H7 (cell line): ENCODE measurements at regions not wholly inside any gene's neighbourhood (a gene's known extent, or its start where the extent isn't known, plus 50 kb on each side); places are given as distances from the start of the nearest gene placed in this dataset.

Experiments
- DNase-seq: peaks from one replicate; pipeline ENCODE4 v3.0.0; 2012
- H3K27me3 ChIP-seq: 2 replicates; pipeline ENCODE4 v1.6.0; 2011; ENCODE audit warnings: mild to moderate bottlenecking, low read length; ENCODE audit not compliant: control insufficient read depth, insufficient read depth
- H3K36me3 ChIP-seq: replicated peaks from 2 replicates; pipeline ENCODE4 v1.5.1; 2011; ENCODE audit warnings: low read length; ENCODE audit not compliant: control insufficient read depth, insufficient read depth
- H3K4me3 ChIP-seq: 2 replicates; pipeline ENCODE4 v1.5.1; 2011; ENCODE audit warnings: low read depth, mild to moderate bottlenecking, control low read depth, low read length, moderate library complexity; ENCODE audit not compliant: insufficient read depth

DNA sequence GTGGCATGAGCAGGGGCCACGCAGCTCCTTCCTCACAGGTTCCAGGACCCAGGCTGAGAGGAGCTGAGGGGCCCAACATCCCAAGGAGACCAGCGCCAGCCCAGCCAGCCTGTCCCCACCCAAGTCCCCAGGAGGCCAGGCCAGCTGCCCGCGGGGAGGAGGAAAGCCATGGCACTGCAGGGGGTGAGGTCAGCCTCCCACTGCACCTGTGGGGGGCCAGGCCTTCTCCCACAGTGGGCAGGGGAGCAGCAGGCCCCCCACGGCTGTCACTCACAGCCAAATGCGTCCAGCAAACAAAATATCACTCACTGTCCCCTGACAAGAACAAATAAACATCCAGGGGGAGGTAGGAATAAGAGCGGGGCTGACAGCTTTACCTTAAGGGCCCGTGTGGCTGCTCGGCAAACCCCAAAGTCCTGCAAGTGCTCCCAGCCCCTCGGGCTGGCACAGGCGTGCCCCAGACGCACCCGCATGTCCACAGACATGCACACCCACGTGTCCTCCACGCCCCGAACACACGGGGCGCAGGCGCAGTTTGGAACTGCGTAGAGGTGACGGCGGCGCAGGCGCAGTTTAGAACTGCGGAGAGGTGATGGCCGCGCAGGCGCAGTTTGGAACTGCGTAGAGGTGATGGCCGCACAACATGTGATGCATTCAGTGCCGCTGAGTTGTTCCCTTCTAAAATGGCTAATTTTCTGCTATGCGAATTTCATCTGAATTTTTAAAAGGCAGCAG is 291.1 kb downstream of the FOXL1 start:
- Histone ChIP-seq H3K27me3 (no peaks in the 10 kb centered on the region; the same call in 1 of the 2 replicates), H3K4me3 (no peak overlapping the region), H3K36me3 (no peaks in the 10 kb centered on the region)
- DNase-seq = no peak

DNA sequence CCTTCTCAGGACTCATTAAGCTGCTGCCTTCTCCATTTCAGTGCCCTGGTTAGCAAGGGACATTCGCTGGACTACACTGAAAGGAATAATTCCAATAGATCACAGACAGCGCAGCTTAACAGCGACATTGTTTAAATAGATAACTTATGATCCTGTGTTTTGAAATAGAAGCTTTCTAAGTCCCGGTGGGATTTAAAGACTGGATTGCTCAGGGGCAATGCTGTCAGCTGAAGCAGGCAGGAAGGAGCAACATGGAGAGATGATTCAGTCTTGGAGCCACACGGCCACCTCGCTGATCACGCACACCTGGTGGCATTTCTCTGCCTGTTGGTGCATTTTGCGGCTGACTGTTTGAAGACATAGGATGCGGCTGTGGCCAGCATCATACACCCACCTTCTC is 292.0 kb downstream of the FOXL1 start:
- Histone ChIP-seq H3K4me3 (no peak overlapping the region), H3K27me3 (no peaks in the 10 kb centered on the region; the same call in 1 of the 2 replicates), H3K36me3 (no peaks in the 10 kb centered on the region)
- DNase-seq = no peak

DNA sequence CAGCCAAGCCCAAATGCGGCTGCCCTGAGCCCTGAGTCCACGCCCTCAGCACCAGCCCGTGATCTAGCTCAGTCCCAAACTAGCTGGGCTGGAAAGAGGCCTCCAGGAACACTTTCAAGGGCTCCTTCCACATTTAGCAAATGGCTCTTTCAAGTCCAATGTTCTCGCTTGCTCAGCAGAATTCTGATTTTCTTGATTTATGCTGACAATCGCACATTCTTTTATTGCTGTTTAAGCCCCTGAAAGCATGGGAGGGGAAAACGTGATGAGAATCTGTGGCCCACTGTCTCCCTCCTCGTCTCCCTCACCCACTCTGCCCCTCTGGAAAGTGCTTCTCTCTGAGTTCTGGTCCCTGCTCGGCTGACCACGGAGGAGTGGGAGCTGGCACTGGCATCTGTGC is 293.8 kb downstream of the FOXL1 start:
- Histone ChIP-seq H3K4me3 (no peak overlapping the region), H3K27me3 (no peaks in the 10 kb centered on the region; the same call in 1 of the 2 replicates), H3K36me3 (no peaks in the 10 kb centered on the region)
- no peak for DNase-seq

DNA sequence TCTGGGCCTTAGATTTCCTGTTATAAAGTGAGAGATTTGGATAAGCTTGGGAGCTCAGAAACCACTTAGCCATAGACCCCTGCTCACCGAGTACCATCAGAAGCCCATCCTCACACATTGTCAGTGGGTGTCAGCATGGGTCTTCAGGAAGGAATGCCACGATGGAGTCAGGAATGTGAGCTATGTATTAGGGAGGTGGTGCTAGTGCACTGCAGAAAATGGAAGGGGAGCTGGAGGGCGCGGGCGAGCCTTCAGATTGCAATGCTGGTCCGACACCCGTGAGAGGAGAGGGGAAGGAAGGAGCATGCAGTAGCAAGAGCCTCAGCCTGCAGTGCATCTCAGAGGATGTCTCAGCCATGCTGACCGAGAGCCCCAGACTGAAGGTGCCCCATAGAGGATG is 294.5 kb downstream of the FOXL1 start:
- Histone ChIP-seq H3K27me3 (no peaks in the 10 kb centered on the region; the same call in 1 of the 2 replicates), H3K36me3 (no peaks in the 10 kb centered on the region), H3K4me3 (no peak overlapping the region)
- DNase-seq = peak; percentile 63

DNA sequence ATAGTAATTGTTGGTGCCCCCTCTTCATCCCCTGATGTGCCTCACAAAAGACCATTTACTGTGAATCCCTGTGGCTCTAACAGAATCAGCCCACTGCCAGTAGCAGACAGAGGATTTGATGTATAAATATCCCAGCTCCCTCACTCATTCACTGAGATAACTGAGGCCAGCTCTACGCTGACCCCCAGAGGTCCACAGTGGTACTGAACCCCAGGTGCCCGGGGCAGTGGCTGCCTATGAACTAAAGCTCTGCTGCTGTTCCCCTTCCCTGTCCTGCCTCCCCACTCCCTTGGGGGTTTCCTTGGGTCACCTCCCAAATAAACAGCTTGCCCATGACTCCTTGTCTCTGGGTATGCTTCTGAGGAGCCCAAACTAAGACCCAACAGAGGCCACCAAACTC is 295.8 kb downstream of the FOXL1 start:
- no peaks in the 10 kb centered on the region for H3K27me3 ChIP-seq
- H3K4me3 ChIP-seq = no peak overlapping the region
- H3K36me3 ChIP-seq = no peaks in the 10 kb centered on the region
- peak; percentile 87 for DNase-seq

DNA sequence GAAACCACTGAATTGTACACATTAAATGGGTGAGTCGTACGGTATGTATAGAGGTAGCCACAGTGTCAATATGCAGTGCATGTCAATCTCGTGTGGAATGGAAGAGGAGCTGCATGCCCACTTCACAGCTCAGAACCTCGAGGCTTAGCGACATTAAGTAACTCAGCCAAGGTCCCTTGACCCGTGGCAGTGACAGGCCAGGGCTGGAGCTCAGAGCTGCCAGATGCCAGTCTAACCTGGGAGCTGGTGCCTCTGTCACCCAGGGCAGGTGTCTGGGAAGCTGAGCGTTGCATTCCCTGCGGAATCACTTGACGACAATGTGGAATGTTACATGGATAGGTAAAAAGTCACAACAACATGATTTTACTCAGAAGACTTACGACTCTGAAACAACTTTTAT is 298.1 kb downstream of the FOXL1 start:
- DNase-seq = no peak
- Histone ChIP-seq H3K4me3 (no peak overlapping the region), H3K27me3 (no peaks in the 10 kb centered on the region), H3K36me3 (no peaks in the 10 kb centered on the region)

DNA sequence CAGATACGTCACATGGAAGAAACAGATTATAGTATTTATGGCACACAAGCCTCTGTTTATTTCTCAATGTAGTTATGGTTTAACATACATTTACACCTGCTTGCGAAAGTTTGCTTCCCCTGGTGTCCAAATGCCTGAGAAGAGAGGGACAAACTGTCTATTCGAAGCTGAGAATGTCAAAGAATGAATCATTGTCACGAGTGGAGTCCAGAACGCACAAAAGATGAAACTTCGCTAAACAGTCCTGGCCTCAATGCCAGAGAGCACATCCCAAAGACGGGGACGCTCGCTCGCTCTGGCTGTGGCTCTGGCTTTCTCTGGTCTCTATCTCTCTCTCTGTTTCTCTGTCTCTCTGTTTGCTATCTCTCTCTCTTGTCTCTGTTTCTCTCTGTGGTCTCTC is 298.8 kb downstream of the FOXL1 start:
- Histone ChIP-seq H3K4me3 (no peak overlapping the region), H3K36me3 (no peaks in the 10 kb centered on the region), H3K27me3 (no peaks in the 10 kb centered on the region)
- DNase-seq = no peak

DNA sequence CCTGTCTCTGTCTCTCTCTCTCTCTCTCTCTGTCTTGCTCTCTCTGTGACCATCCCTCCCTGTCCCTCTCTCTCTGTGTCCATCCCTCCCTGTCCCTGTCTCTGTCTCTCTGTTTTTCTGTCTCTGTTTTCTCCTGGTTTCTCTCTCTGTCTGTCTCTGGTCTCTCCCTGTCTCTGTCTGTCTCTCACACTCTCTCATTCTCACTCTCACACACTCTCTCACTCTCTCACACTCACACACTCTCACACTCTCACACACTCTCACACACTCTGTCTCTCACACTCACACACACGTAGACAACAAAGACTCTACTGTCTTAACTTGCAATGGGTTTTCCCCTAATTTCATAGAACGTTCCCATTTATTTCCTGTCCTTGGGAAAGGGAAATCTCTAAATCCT is 299.5 kb downstream of the FOXL1 start:
- no peak for DNase-seq
- Histone ChIP-seq H3K27me3 (no peaks in the 10 kb centered on the region), H3K36me3 (no peaks in the 10 kb centered on the region), H3K4me3 (no peak overlapping the region)

DNA sequence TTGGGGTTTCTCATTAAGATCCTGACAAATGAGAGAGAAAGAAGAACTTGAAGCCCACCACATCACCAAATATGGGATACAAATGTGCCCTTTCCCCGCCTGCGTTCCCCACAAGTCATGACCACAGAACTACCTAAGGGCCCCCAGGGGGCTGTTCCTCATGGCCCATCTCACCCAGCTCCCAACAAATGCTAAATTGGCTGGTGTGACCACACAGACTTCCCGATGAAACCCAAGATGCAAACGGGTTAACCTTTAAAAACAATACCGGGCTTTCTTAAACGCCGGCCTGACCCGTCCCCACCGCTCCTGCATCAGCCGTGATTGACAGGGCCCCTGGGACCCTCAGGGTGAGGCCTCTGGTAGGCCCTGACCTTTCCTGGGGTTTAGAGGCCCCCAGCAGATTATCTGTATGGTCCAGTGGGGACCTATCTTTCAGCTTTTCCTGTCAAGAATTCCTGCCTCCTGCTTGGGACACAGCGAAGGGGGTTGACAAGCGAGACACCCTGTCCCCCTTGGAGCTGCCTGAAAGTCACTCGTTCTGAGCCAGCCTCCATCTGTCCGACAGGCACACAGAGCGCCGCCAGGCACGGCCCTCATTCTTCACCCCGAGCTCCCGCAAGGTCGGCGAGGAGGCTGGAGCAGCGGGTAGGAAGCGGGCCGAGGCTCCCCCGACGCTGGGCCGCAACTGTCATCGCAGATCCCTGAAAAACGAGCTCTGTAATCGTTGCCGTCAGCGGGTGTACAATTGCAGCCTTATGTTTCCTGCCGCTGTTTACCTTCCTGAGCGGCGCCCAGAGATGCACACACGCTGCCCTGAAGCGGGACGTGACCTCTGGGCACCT is 300.1 kb downstream of the FOXL1 start:
- Histone ChIP-seq H3K36me3 (no peaks in the 10 kb centered on the region), H3K4me3 (no peak overlapping the region), H3K27me3 (no peaks in the 10 kb centered on the region)
- DNase-seq = no peak

DNA sequence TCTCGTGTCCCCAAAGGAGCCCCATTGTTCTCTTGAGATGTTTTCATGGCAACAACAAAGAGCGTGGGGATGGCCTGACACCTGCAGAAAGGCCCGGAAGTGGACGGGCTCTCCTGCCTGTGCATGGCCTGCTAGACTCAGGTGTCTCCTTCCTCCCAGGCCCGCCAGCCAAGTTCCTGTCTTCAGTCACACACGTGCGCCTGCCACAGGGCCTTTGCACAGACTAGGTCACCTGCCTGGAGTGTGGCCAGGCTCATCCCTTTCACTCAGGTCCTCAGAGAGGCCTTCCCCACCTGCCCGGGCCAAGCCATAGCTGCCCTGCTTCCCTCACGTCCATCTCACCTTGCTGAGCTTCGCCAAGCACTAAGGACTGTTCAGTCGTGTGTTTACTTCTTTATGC is 300.9 kb downstream of the FOXL1 start:
- no peak for DNase-seq
- Histone ChIP-seq H3K27me3 (no peaks in the 10 kb centered on the region), H3K4me3 (no peak overlapping the region), H3K36me3 (no peaks in the 10 kb centered on the region)

DNA sequence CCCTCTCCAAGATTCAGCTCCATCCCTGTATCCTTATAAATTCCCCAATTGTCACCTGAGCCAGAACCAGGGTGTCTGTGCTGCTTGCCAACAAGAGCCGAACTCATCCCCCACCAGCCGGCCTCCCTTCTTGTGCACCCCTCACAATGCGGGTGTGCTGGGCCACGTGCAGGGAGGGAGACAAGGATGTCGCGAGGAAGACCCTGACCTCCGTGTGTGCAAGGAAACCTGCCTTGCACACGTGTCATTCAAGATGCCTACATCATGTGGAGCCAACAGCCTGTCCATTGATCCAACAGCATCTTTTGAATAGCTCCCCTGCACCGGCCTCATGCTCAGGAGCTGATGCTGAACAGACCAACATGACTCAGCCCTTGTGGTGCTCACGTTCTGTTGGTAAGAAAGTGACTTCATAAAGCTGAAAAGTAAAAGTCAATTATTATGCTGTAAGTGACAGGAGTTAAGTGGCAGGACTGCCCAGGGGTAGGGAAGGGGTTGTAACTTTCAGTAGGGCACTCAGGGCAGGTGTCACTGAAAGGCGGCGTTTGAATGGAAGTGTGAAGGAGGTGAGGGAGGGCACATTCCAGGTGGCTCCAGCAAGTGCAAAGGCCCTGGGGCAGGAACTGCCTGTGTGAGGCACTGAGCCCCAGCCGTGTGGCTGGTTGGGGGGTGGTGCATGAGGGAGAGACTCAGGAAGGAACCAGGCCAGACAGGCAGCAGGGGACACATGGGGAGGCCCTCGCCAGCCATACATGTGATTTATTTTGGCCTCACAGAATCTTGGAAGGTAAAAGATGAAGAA is 302.2 kb downstream of the FOXL1 start:
- DNase-seq = no peak
- Histone ChIP-seq H3K4me3 (no peak overlapping the region), H3K27me3 (no peaks in the 10 kb centered on the region), H3K36me3 (no peaks in the 10 kb centered on the region)

DNA sequence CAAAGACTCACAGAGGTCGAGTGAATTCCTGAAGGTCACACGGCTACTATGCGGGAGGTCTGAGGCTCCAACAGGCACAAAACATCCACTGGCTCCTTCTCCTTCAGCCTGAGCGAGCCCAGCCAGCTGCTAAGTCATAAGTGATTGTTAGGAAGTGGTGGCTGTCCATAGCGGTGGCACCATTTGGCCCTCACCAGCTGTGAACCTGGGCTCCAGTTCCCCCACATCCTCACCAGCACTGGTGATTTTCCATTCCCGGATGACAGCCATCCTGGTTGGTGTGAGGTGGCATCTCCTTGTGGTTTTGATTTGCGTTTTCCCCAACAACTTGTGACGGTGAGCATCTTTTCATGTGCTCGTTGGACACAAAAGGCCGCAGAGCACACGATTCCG is 302.8 kb downstream of the FOXL1 start:
- DNase-seq = no peak
- Histone ChIP-seq H3K4me3 (no peak overlapping the region), H3K27me3 (no peaks in the 10 kb centered on the region), H3K36me3 (no peaks in the 10 kb centered on the region)

DNA sequence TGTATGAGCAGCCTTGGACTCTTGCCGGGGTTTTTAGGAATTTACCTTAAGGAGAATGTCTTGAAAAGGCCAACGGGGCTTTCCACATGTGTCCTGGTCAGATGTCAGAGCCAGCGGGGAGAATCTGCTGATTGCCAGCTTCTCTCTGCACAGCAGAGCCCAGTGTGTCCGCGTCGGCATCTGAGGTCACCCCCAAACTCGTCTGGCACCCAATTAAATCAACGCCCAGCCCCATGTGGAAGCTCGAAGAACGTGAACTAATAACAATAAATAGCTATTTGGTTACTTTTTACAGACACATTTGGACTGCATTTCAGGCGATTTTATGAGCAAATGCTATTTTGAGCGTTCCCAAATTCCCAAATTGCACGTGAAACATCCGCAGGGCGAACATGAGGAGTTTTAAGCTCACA is 303.5 kb downstream of the FOXL1 start:
- no peak for DNase-seq
- no peaks in the 10 kb centered on the region for H3K27me3 ChIP-seq
- H3K36me3 ChIP-seq = no peaks in the 10 kb centered on the region
- H3K4me3 ChIP-seq = no peak overlapping the region

DNA sequence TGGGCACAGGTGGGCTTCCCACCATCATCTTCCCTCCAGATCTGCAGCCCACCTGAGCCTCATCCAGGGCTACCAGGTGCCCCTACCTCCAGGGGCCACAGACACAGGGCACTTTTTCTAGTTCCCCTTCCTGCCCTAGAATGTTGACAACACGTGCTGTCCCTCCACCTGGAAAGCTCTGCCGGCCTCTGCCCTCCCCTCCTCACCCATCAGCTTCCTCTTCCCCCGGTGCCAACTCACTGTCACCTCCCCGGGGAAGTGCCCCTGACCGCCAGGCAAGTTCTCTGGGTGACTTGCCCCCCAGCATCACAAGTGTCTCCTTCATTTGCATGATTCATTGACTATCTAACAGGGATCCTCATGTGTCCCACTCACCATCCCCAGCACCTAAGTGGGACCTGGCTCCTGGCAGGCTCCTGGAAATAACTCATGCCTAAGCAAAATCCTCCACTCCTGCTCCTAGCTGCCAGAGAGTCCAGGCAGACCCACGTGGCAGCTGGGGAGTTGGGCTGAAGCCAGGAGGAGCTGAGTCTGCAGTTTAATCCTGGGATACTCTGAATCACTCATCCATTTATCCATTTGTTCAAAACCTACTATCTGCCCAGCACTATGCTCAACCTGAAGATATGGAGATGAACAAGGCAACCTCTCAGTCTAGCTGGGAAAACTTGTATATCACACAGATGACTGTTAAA is 304.4 kb downstream of the FOXL1 start:
- no peaks in the 10 kb centered on the region for H3K27me3 ChIP-seq

More for the DNA sequence above, 304.4 kb downstream of the FOXL1 start:
- H3K36me3 ChIP-seq = no peaks in the 10 kb centered on the region
- DNase-seq = no peak
- H3K4me3 ChIP-seq = no peak overlapping the region
